GM19099 (cell line): ENCODE measurements at regions not wholly inside any gene's neighbourhood (a gene's known extent, or its start where the extent isn't known, plus 50 kb on each side); places are given as distances from the start of the nearest gene placed in this dataset.

Experiments
- POLR2A ChIP-seq: IDR thresholded peaks from 3 replicates; pipeline ENCODE4 v1.6.1; 2011; ENCODE audit warnings: low read depth; ENCODE audit not compliant: insufficient read length; ENCODE audit errors: extremely low read depth

- TF ChIP-seq POLR2A = no peak
Observed at GRCh38 chr18:46320928-46321711, 216.9 kb downstream of the HAUS1 start.

DNA sequence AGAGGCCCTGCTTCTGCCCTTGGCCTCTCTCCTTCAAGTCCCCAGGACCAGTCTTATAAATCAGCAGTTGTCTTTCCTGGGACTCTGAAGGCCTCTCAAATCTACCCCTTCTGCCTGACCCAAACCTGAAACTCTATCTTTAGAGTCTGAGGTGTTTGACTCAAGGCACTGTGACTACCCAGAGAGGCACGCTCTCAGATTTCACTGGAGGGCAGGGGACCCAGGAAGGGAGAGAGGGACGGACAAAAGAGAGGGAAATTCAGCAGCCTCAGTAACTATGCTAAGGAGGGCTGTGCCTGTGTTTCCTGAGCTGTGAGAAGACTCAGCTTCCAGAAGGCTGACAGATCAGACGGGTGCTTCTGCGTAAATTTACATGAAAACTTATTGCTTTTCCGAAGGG lies 217.8 kb downstream of the HAUS1 start:
- TF ChIP-seq POLR2A = no peak

DNA sequence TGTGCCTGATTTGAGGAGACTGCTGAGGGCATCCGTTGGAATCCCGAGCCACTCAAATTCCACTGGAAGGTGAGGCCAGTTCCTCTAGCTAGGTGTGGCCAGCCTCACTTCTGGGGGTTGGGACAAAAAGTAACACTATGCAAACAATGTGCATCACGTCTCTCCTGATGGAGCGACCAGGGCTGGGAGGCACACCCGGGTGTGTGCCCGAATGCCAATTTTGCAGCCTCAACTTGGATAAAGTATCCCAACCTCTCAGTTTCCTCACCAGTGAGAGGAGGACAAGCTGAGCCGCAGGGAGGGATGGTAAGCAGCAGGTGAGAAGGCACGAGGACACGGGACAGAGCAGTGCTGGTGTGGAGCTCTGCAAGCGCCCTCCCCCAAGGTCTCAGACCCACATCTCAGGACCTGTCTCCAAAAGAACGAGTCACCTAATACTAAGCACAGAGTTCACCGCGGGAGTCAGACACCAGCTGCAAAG lies 218.3 kb downstream of the HAUS1 start:
- no peak for TF ChIP-seq POLR2A

GRCh38 chr18:46322941-46323340 lies 218.8 kb downstream of the HAUS1 start:
- no peak for TF ChIP-seq POLR2A

GRCh38 chr18:46324087-46324955 lies 220.1 kb downstream of the HAUS1 start:
- no peak for TF ChIP-seq POLR2A

- no peak for TF ChIP-seq POLR2A
Observed at GRCh38 chr18:46325895-46326294, 221.7 kb downstream of the HAUS1 start.

DNA sequence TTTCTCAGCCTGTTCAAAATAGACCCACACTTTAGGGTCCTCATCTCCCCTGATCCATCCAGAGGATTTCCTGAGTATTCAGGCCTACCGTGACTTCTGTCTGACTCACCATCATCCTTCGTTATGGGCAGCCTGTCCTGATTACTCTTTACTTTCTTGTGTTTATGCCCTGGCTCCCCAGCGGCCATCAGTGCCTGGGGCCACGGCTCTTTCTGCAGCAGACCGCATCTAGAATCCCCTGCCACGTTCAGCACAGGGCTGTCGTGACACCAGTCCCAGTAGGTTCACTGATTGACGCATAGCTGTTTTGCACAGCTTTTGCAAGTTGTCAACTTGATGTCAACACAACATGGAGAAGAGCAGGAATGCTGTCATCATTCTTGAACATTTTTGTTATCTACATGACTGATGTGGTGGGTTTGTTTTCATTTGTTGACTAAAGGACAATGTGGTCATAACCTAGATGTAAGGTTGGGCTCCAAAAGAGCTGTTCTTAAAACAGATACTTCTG lies 225.6 kb downstream of the HAUS1 start:
- TF ChIP-seq POLR2A = no peak

DNA sequence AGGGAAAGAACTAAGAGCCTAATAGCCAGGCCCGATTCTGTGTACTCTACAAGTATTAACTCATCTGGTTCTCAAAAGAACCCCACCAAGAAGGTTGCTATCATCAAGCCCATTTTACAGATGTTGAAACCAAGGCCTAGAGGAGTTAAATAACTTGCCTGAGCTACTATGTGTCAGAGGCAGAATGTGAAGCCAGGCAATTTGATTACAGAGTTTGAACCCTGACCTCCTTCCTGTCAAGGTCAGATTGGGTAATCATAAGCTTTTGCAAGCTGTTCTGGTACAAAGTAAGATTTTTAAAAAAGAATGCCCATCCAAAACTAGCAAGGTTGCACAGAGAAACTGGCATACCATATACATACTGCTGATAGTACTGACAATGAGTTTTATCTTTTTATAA lies 227.1 kb downstream of the HAUS1 start:
- TF ChIP-seq POLR2A = no peak

GRCh38 chr18:46332286-46332801 lies 228.2 kb downstream of the HAUS1 start:
- no peak for TF ChIP-seq POLR2A

DNA sequence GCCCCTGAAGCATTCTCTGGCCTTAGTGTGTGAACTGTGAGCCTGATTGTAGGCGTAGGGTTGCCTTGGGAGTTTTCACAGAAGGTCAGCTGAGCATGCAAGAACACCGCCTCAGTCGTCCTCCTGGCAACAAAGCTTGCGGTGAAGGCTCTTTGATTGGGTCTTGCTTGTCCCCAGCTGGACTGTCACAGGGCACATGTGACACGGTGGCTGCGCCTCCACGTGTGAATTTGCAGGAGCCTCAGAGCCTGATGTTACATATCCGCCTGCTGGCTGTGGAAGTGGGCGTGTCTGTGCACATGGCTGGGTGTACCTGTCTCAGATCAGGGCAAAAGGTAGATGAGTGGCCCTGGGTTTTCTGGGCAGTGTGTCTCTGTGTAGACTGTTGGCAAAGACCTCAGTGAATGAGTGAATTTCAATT lies 228.7 kb downstream of the HAUS1 start:
- no peak for TF ChIP-seq POLR2A

- TF ChIP-seq POLR2A = no peak
Observed at GRCh38 chr18:46333431-46334135, 229.4 kb downstream of the HAUS1 start.

DNA sequence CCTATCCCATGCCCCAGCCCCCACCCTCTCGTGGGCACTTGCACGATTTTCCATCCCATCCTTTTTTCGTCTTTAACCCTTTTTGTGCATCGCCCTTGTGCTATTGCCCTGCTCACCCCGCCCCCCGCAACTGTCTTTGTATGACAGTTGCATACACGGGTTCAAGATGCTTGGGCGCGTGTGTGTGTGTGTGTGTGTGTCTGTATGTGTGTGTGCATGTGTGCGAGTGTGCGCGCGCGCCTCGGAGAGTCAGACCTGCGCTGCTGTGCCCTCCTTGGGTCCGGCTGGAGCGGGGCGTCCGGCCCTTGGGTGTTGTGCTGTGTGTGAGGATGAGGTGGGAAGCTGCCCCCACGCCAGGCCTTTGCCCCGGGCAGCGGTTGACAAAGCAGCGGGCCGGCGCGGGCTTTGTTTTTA lies 230.7 kb downstream of the HAUS1 start:
- TF ChIP-seq POLR2A = no peak

GRCh38 chr18:46335534-46336101 lies 231.4 kb downstream of the HAUS1 start:
- no peak for TF ChIP-seq POLR2A
